NCI-H2171 (cell line): ENCODE measurements at regions not wholly inside any gene's neighbourhood (a gene's known extent, or its start where the extent isn't known, plus 50 kb on each side); places are given as distances from the start of the nearest gene placed in this dataset.
"Not testable (repeated sequence)": the region's sequence is repeated elsewhere in the genome, so short reads cannot be mapped to it uniquely, and the experiment has no call there.

ENCODE experiments used
- DNase-seq: peaks from one replicate; lab custom pipeline; 2025; lab: John Stamatoyannopoulos, UW

DNA sequence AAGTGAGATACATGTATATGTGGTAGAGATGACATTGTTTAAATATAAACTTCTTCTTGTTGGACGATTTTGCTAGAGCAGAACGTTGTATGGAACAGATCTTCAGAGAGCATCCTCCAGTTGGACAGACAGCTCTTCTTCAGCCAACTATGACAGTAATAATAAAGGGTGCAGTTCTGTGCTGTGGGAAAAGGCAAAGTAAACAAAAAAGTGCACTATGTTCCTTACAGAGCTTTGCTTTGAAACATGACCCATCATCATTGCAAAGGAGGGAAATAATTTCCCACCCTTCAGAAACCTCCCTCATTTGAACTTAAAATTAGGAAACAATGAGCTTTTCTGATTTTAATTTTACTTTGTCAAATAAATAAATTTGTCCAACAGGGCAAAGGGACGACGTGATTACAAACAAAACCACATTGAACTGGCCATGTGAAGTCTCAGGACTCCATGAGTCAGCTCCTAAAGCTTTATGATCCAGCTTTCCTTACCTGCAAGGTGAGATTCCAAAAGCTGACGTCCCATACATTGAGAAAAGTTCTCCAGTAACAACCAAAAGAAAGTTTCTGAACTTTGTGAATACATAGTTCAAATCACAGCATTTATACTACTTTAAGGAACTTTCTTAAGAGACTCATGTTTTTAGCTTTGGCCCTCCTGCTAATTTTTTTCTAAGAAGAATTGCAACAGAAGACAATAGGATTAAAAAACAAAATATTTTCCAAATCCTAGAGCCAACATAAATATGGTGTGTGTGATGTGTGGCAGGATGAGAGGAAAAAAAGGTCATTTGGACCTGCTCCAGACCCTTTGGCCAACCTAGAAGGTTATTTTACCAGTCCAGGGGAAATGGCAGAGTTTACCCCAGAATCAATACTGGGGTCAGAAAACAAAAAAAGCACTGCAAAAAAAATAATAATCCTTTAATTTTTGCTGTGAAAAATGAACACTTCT, 565.4 kb upstream of the NRP1 start:
- DNase-seq: no peak

DNA sequence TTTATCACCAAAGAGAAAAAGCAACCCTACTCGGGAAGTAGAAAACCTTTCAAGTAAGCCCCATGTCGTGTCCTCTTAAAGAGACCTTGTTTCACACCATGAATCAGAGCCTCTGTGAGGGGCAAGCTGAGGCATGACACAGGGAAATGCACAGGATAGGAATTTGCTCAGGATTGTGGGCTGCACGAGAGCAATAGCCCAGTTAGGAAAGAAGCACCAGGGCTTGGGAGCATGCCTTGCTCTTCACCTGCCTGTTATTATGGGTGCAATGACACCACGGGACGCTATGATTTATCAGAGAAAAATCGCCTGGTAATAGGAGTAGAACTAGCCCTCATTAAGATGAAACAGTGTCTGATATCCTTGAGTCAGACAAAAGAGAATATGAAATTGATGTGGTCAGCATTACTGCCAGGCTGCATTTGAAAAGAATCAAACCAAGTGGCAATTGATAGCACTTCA, 562.9 kb upstream of the NRP1 start:
- DNase-seq: no peak

DNA sequence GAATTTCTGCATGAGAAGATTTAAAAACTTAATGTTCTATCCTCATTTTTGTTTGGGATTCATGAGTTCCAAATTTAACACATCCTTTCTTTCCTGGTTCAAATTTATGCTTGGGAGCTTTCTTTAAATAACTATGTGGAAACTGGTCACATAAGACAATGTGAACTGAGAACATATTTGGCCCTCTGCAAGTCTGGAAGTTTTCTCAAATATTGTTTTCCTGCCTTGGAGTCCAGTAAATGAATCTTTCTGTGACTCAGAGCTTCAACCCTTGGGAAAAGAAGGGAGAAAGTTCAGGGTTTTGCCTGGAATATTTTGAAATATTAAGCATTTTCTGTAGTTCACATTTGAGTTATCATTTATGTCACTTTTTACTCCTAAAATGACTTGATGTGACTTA, 559.0 kb upstream of the NRP1 start:
- no peak for DNase-seq

DNA sequence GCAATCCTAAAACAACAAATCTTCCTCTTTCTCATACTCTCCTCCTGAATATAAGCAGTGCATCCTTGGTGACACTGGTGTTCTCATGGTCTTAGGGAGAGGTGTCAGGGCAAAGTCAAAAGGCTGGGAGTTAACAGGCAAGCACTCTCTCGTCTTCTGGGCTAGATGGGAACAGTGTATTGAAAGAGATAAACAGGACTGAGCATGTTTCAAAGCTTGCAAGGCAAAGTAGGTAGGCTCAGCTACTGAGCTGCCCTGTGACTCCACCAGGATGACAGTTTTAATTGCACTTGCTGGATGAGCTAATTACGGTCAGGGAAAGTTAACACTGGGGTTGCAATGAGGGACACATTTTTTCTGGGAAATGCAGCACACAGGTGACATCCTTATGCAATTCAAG, 554.9 kb upstream of the NRP1 start:
- DNase-seq: no peak

DNA sequence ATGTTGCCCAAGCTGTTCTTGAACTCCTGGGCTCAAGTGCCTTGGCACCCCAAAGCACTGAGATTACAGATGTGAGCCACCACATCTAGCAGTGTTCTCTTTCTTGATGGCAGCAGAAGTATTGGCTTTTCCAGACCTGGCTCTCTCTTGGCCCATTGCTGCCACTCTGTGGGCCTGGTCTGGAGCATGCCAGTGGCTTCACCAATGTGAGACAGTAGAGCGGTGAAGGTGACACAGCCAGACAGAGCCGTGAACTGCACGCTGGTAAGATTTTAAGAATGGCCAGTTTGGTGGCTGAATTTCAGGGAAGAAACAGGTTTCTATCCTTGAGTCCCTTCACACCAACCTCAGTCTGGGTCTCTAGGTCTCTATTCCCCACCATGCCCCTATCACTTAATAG, 552.7 kb upstream of the NRP1 start:
- no peak for DNase-seq

DNA sequence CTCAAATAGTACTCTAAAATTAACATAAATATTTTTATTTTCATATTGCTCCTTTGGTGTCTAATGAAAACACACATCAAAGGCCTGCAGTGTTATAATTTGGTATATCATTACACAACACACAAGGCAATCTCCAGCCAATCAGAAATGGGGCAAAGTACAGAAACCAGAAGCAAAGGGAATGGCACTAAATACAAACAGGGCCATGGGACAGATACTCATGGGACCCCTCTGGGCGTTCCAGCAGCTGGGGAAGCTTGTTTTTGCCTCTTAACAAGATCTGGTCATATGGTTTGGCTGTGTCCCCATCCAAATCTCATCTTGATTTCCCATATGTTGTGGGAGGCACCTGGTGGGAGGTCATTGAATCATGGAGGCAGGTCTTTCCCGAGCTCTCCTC, 551.8 kb upstream of the NRP1 start:
- peak; percentile 12 for DNase-seq

DNA sequence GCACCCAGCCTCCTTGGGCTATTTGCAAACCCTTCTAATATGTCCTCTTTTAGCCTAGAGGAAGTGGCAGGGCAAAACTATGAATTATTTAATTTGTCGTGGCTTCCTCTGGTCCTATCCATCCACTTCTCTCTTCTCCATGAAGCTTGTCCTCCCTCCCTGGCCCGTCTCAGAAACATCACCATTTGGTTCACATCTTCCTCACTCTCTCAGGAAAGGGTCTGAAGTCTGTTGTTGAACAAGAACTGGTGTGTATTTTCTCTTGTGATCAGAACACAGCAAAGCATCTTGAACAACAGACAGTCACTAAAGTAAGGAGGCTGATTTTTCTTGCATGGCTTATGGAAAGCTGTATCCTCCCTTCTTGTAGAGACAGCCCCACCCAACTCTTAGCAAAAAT, 550.1 kb upstream of the NRP1 start:
- DNase-seq: no peak

DNA sequence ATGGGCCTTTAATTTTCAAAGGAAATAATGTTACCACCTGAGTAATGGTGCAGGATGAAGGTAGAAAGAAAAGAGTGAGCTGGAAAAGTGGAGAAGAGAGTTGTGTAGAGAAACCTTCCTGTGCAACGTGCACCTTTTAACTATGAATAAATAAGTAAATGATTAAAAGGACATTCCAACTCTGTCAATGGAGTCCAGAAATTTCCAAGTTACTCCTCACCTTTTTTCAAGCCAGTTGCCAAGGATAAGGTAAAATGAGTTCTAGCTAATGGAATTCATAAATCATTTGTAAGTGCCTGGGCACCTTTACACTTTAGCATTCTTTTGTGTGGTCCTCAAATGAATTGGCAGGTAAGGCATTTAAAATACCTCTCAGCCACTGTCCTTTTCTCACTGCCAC, 549.4 kb upstream of the NRP1 start:
- DNase-seq: no peak

DNA sequence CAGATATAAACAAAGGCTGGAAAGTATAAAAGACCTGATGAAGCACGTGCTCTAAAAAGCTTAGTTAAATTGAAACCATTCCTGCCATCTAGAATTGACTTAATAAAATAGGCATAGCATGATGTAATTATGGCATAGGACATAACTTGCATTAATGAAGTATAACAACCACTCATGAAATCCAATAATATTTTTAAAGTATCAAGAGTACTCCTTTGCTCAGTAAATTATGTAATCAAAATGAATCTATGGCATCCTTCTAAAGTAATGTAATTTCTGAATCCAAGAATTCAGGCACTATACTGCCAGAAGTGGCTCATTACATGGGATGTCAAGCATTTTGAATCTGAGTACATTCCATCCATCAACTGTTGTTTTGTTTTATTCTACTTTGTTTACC, 548.5 kb upstream of the NRP1 start:
- no peak for DNase-seq

DNA sequence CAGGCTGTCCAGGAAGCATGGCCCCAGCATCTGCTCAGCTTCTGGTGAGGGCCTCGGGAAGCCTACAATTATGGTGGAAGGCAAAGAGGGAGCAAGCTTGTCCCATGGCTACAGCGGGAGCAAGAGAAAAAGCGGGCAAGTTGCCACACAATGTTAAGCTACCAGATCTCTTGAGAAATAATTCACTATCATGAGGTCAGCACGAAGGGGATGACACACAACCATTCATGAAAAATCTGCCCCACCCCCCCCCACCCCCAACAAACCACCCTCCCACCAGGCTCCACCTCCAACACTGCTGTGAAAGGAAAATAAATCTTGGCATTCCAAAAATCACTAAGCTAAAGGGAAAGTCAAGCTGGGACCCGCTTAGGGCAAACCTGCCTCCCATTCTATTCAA, 545.8 kb upstream of the NRP1 start:
- no peak for DNase-seq

DNA sequence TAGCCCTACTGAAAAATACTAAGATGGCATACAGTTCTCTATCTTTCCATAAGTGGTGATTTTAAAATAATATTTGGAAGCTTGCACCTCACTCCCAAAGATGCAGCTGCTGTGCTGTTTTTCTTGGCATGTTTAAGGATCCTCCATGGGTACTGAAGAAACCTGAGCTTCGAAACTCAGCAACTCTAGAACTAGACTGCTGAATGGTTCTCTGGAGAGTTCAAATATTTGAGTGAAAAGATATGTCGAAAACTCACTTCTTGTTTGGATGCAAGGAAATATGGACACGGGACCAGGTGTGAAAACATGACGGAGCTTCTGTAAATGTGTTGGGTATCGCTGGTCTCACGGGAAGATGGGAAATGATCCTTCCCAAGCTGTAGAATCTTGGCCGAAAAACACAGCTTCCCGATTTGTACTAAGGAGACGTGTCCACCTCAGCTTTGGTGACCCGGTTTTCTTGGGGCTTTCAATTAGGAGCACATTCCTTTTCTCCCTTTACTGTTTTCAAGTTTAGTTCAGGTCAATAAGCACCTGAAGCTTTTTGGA, 543.8 kb upstream of the NRP1 start:
- DNase-seq: no peak

DNA sequence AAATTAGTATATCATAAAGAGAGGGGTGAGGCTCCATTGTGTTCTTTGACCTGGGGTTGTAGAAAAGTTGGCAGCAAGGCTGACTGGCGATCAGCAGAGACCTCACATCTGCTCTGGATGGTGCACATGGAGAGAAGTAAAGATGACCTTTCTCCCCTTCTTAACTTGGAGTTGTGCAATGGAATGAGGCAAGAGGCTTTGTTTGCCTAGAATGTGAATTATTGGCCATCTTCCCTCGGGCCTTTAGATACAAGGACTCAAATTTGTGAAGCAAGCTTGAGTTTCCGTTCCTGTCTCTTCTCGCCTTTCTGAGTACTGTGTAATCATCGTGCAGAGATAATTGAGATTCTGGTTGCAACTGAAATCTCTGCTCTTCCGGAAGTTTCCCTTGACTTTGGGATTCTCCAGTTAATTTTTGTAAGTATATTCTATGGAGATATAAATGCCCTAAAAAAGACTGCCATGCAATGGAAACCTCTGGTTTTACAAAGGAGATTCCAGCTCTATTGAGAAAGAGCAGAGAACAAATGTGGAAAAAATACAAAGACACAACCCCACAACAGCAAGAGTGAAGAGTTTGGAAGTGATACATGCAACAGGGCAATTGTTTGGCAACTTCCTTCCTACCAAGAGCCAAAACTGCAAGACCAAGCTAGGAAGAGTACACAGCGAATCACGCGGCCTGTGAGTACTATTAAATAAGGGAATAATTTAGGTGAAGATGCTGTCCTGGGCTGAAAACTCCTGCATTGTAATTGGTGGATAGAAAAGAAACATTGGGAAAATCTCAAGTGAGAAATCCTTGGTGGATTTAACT, 542.3 kb upstream of the NRP1 start:
- DNase-seq: no peak

DNA sequence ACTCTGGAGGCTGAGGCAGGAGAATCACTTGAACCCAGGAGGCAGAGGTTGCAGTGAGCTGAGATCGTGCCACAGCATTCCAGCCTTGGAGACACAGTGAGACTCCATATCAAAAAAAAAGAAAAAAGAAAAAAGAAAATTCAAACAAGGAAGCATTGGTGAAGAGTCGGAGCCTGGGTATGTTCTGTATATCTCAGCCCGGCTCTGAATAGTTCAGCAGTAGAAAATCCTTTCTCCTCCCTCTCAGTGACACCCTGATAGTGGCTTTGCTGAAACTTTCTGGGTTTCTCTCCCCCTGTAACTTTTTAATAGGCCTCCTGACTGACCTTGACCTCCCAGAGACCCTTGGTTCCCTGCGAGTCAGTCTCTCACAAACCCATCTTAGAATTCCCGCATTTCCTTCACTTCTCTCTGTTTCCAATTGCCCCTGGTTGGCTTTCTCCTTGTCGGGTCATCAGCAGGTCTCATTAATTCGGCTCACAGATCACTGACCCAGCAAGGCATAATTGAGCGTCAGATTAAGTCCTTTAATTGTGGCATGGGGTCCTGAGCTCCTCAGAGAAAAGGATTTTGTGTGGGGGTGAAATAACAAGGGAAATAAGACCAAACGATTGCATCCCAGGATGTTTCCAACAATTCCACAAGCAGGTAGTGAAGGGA, 541.6 kb upstream of the NRP1 start:
- DNase-seq: no peak

DNA sequence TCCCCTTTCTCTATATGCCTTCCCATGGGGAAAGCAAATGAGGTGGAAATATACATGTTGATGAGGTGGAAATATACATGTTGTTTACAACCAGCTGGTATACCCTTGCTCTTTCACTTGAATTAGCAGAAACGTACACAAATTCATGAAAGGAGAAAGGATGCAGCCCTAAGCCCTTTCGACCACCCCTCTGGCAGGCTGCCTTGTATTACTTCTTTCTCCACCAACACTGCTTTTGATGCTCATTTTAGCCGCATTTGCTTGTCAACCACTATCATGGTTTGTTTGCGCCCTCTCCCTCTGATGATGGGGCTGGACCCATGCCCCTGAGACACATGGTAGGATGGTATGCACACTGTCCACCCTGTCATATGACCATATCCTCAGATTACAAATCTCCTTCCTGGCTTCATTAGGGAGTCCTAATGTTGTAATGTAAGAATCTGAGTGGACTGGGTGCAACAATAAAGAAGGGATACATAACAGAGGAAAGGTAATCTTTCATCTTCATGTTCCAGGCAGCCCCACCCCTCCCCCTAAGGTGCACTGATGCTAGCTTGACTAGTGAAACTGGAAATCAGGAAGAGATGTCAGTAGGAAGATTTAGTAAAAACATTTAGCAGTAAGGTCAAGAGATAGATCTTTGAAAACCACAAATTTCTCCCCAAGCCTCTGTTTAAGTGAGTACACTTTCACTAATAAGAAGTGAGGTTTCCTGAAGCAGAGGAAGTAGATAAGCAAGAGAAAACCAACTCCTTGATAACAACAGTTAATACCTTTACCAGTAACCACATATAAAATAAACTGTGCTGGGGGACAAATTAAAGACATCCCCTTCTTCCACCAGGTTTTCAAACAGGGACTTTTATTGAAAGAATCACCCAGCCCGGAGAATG, 536.8 kb upstream of the NRP1 start:
- no peak for DNase-seq

DNA sequence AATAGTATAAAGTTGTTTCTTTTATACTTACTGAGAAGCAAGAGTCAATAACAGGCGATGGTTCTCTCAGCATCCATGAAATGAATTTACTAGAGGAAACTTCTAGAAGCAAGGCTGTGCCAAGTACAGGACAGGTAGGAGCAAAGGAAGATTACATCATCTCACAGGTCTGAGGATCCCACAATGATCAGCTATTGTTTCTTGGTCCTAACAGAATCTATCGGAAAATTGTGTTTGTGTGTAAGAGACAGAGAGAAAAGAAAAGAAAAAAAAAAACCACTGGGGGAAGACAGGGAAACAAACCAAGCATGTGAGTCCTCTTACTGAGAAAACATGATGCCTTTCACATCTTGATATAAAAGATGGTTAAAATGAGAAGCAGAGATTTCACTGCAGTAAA, 535.0 kb upstream of the NRP1 start:
- no peak for DNase-seq

DNA sequence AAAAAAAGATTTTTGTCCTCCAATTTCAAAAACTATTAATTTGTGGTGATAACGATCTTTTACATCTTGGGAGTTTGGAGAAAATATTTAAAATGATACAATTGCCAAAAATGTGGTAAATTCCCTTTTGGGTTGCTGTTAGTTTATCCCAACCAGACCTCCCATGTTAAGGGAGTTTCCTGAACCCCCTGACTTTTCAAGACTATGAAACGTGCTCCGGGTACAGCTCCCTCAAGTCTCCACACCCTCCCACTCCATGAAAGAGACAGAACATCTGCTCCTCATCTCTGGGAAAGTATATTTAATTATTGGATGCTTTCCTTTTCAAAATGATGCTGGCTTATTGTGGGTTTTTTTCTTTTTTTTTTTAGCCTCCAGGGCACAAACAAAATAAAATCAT, 534.6 kb upstream of the NRP1 start:
- no peak for DNase-seq

DNA sequence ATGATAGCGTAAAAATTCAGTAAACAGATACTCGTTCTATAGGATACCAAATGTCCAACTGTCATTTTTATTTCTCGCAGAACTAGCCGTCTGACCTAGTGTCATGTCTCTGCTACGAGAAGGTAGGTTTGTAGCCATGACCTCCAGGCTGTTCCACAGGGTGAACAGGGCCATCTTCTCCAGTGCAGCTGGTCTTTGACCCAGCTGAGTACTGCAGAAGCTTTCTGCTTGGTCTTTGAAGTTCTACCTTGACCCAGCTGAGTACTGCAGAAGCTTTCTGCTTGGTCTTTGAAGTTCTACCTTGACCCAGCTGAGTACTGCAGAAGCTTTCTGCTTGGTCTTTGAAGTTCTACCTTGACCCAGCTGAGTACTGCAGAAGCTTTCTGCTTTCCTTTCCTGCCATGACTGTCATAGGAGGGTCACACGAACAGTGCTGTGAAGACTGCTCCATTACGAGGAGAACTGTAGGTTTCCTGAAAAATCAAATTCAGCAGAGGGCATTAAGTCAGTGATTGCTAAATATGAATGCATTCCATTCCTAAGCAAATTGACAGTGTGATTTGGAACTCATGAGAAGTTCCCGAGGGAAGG, 532.8 kb upstream of the NRP1 start:
- not testable (repeated sequence) for DNase-seq

DNA sequence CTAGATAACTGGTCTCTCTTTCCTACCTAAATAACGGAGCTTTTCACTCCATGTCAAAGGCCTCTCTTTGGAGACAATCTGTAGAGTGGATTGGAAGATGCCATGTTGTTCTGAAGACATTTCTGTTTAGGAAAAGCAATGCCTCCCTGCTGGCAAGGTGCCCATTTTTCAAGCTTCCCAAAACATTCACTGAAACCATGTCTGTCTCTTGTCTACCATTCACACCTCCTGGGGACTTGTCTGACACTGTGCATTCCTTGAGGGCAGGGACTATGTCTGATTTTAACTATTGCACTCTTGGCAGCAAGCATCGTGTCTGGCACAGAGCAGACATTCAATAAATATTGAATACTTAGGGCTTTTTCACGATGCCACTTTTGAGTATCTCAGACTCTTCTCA, 528.9 kb upstream of the NRP1 start:
- DNase-seq: no peak

DNA sequence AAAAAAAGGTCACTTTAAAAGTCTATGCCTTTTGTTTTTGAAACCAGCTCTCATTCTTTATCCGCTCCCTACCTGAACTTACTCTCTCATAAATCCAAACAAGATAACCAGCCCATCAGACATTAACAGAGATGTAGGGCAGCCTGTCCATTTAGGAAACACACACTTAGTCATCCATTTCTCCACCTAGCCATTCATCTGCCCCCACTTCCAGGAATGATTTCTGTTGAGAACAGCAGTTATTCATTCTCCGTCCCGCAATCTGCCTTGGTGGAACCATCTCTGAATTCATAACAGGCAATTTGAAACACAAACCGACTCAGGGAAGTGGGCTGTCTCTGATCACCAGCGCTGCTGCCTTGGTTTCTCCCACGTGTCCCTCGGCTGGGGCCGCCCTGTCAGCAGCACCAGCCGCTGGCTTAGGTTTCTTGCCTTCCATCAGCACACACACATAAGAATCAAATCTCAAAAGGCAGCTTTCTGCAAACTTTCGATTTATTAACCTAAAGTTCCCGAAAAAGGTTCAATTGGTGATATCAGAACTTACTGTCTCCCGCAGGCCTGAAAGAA, 528.2 kb upstream of the NRP1 start:
- no peak for DNase-seq

DNA sequence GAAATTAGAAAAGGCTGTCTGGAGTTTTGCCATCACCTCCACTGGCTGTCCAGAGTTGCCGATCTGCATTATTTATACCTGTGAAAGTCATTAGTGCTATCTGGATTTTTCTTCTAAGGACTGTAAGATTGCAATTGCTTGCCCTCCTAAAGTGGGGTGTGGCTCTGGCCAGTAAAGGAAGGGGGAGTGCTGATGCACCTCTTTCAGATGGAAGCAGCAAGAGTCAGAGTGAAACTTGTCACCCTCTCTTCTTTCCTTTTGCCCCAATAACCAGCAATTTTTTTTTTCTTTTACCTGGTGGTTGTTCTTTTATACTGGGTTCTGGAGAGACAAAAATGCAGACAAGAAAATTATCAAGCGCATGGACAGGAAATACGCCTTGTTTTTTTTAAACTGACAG, 527.4 kb upstream of the NRP1 start:
- DNase-seq: no peak
